Endothelial cell of umbilical vein (primary cell): ENCODE measurements at regions not wholly inside any gene's neighbourhood (a gene's known extent, or its start where the extent isn't known, plus 50 kb on each side); places are given as distances from the start of the nearest gene placed in this dataset.

Experiments used
- EZH2 ChIP-seq: IDR thresholded peaks from 2 replicates; pipeline ENCODE4 v1.6.1; 2012; ENCODE audit warnings: borderline replicate concordance, low read depth, mild to moderate bottlenecking, moderate library complexity, low read length, inconsistent platforms; ENCODE audit not compliant: severe bottlenecking
- JUN ChIP-seq: IDR thresholded peaks from 2 replicates; pipeline ENCODE4 v1.6.1; 2011; ENCODE audit warnings: borderline replicate concordance, low read depth; ENCODE audit not compliant: insufficient read length, insufficient read depth
- MYC ChIP-seq: IDR thresholded peaks from one replicate; pipeline ENCODE4 v1.6.1; 2011; ENCODE audit warnings: mild to moderate bottlenecking, low read depth, low read length
- POLR2A ChIP-seq: IDR thresholded peaks from 2 replicates; pipeline ENCODE4 v1.6.1; 2012; ENCODE audit warnings: low read depth, mild to moderate bottlenecking, control low read depth, low read length
- TF ChIP-seq, protein P1 (sequence below), 2 donors: IDR thresholded peaks; 1 replicate in 1 of 2; 2 replicates in 1 of 2; pipeline ENCODE4 v1.5.1; 2011; ENCODE audit warnings: low read length in 2 of 2, mild to moderate bottlenecking in 2 of 2, moderate library complexity in 2 of 2, control low read depth in 1 of 2, inconsistent platforms in 1 of 2, low read depth in 1 of 2; ENCODE audit not compliant: insufficient read depth in 1 of 2; ENCODE audit errors: extremely low read depth in 1 of 2
- TF ChIP-seq, protein P2 (sequence below): IDR thresholded peaks from 2 replicates; pipeline ENCODE4 v1.6.1; 2011; ENCODE audit not compliant: insufficient read depth, insufficient read length

DNA sequence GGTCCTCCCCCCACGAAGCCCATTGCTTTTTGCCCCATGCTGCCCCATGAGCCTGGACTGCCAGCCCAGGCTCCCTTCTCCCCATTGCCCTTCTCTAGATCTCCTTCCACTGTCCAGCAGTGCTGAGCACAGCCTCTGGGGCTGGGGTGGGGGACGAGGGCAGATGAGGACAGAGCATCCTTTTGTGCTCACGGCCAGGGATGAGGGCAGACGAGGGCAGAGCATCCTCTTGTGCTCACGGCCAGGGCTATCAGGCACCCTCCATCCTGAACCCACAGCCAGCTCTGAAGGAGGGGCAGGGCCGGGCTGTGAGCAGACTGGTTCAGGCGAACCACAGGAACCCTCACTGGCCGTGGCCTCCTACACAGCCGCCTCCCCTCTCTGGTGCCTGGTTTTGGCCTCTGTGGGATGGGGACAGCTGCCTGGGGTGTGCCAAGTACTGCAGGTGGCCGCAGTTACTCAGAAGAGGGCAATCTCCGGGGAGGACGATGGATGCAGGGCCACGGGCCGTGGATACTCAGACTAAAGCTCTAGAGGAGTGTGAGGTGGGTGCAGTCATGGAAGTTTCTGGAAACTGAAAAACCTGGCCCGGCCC, 1258.8 kb downstream of the BRD1 start:
- TF ChIP-seq, protein P1, sequence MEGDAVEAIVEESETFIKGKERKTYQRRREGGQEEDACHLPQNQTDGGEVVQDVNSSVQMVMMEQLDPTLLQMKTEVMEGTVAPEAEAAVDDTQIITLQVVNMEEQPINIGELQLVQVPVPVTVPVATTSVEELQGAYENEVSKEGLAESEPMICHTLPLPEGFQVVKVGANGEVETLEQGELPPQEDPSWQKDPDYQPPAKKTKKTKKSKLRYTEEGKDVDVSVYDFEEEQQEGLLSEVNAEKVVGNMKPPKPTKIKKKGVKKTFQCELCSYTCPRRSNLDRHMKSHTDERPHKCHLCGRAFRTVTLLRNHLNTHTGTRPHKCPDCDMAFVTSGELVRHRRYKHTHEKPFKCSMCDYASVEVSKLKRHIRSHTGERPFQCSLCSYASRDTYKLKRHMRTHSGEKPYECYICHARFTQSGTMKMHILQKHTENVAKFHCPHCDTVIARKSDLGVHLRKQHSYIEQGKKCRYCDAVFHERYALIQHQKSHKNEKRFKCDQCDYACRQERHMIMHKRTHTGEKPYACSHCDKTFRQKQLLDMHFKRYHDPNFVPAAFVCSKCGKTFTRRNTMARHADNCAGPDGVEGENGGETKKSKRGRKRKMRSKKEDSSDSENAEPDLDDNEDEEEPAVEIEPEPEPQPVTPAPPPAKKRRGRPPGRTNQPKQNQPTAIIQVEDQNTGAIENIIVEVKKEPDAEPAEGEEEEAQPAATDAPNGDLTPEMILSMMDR (IDR thresholded peaks at IDR 0.05; ENCODE audit: extremely low read depth in 1 of 2, insufficient read depth in 1 of 2, low read depth in 1 of 2, low read length in 2 of 2): no peak
- no peak for TF ChIP-seq MYC
- no peak for TF ChIP-seq POLR2A
- no peak for TF ChIP-seq EZH2
- TF ChIP-seq JUN: no peak
- TF ChIP-seq, protein P2, sequence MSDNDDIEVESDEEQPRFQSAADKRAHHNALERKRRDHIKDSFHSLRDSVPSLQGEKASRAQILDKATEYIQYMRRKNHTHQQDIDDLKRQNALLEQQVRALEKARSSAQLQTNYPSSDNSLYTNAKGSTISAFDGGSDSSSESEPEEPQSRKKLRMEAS: no peak
